Astrocyte of the cerebellum (primary cell): ENCODE measurements at regions not wholly inside any gene's neighbourhood (a gene's known extent, or its start where the extent isn't known, plus 50 kb on each side); places are given as distances from the start of the nearest gene placed in this dataset.
"Not testable (repeated sequence)": the region's sequence is repeated elsewhere in the genome, so short reads cannot be mapped to it uniquely, and the experiment has no call there.

ENCODE experiments used
- DNase-seq: peaks from one replicate; pipeline ENCODE4 v3.0.0-alpha.2; 2011; ENCODE audit warnings: low read depth
- H3K4me3 ChIP-seq: 2 replicates; pipeline ENCODE4 v1.5.1; 2011; ENCODE audit warnings: mild to moderate bottlenecking, low read depth, low read length, moderate library complexity
- CTCF ChIP-seq: IDR thresholded peaks from 2 replicates; pipeline ENCODE4 v1.5.1; 2012; ENCODE audit warnings: low read length, low read depth, moderate library complexity, mild to moderate bottlenecking; ENCODE audit errors: missing control alignments
- in situ Hi-C: cut with HindIII; loops from 2 replicates; pipeline ENCODE4 v1.10.0; 2017; ENCODE audit warnings: low sequenced_read_pairs

DNA sequence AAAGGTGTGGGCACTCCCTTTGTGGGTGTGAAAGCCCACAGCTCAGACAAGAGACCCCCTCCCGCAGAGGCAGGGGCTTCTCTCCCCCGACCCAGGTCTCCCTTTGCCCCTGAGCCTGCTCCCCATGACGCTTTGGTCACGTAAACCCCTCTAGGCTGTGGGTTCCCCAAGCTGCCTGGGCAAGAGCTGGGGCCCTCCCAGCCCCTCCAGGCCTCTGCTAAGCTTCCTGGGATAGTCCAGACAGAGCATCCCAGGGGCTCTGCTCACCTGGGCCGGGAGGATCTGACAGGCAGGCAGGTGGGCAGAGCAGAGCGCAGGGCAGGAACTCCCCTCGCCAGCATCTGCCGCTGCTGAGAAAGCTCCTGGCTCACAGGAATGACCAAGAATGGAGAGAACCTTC is 177.3 kb downstream of the BANP start:
- in situ Hi-C loops = no loop called here
- TF ChIP-seq CTCF = no peak
- H3K4me3 ChIP-seq = no peak overlapping the region
- no peak for DNase-seq

GRCh38 chr16:88129133-88129532 is 177.9 kb downstream of the BANP start:
- H3K4me3 ChIP-seq, in situ Hi-C loops, DNase-seq: not testable (repeated sequence)

DNA sequence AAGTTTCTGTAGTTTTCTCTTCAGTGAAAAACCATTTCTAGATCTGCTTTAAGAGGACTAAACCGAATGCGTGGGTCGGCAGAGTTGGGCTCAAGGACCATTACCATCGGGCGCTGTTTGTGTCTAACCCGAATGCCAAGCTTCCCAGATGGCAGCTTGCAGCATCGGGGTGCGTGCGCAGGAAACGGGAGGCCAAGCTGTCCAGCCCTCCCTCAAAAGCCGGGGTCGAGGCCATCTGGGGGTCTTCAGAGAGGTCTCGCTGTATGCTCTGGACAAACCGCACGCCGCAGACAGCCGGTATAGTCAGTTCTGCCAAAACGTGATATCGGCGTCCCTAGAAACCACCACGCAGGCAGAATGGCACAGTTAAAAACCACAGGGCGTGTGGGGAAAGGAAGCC is 178.8 kb downstream of the BANP start:
- no peak overlapping the region for H3K4me3 ChIP-seq
- DNase-seq = no peak
- in situ Hi-C loops = no loop called here
- TF ChIP-seq CTCF = no peak

GRCh38 chr16:88130681-88131080 is 179.4 kb downstream of the BANP start:
- DNase-seq = no peak
- no peak overlapping the region for H3K4me3 ChIP-seq
- TF ChIP-seq CTCF = no peak
- in situ Hi-C loops = no loop called here

- DNase-seq = no peak
- H3K4me3 ChIP-seq = no peak overlapping the region
- TF ChIP-seq CTCF = no peak
- in situ Hi-C loops = no loop called here
These were observed 180.0 kb downstream of the BANP start for GRCh38 chr16:88131256-88131655.

GRCh38 chr16:88131966-88132365 is 180.7 kb downstream of the BANP start:
- TF ChIP-seq CTCF = no peak
- no peak for DNase-seq
- in situ Hi-C loops = no loop called here

DNA sequence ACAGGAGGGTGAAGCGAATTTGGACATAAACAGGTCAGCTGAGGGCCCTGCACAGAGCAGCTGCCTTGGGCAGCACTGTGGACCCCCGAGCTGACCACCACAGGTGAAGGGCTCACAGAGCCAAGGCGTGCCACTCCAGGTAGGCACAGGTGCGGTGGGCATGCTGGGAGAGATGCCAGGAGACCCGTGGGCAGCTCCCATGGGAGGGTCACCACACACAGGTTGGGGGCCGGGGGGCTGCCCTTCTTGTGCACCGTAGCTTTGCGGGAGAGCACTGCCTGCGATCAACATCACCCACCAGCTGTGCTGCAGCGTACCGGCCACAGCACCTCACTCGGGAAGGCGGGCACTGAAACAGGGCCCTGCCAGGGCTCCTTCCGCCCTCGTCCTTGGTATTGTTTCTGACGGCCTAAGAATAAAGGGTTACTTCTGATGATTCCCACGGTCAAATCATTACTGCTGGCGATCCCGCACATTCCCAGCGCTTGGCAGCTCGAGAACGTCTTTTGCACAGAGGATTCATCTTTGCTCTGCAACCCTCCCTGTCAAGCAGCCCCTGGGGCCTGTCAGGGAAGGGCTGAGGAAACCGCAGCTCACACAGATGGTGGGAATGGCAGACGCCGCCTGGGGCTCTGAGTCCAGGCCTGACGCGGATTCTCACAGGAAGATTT is 181.7 kb downstream of the BANP start:
- no peak overlapping the region for H3K4me3 ChIP-seq
- DNase-seq = no peak
- TF ChIP-seq CTCF = no peak
- in situ Hi-C loops = no loop called here

More at GRCh38 chr16:88131966-88132365, 180.7 kb downstream of the BANP start:
- H3K4me3 ChIP-seq = no peak overlapping the region
